GM18508 (cell line): ENCODE measurements at regions not wholly inside any gene's neighbourhood (a gene's known extent, or its start where the extent isn't known, plus 50 kb on each side); places are given as distances from the start of the nearest gene placed in this dataset.
"Not testable (repeated sequence)": the region's sequence is repeated elsewhere in the genome, so short reads cannot be mapped to it uniquely, and the experiment has no call there.

Source experiments
- ATAC-seq: cut with Tn5 transposase; IDR thresholded peaks from one replicate; pipeline ENCODE4 v1.9.1; 2021; ENCODE audit warnings: moderate number of reproducible peaks; ENCODE audit not compliant: insufficient read depth, unreplicated experiment

DNA sequence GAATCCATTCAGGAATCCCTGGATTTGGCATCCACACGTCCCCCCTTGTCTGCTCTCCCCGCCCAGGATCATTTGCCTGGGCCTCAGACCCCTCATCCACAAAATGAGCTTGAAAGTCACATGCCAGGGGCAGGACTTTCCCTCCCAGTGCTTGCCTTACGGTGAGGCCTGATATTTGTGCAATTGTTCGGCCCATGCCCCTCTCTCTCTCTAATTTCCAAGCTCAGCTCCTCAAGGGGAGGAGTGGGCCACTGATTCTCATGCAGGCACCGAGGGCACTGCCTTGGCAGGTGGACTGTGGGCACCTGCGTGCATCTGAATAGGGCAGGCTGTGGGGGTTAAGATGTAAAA, 267.2 kb upstream of the FOXF1 start:
- no peak for ATAC-seq

GRCh38 chr16:86243571-86244154, 266.7 kb upstream of the FOXF1 start:
- no peak for ATAC-seq

DNA sequence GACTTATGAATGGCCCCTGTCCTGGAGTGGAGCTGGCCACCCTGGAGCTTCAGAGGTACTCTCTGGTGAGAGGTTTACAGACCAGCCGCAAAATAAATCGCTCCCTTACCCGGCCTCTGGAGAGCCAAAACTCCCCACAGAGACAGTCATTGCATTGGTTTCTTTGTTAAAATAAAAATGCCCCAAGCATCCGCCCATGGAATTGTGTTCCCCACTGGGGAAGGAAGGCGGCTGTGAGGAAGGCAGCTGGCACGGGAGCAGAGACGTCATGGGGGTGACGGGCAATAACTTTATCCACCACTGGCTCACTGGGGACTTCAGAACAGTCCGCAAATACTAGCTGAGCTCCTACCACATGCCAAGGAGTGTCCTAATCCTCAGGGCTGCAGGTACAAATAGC, 266.2 kb upstream of the FOXF1 start:
- ATAC-seq: no peak

DNA sequence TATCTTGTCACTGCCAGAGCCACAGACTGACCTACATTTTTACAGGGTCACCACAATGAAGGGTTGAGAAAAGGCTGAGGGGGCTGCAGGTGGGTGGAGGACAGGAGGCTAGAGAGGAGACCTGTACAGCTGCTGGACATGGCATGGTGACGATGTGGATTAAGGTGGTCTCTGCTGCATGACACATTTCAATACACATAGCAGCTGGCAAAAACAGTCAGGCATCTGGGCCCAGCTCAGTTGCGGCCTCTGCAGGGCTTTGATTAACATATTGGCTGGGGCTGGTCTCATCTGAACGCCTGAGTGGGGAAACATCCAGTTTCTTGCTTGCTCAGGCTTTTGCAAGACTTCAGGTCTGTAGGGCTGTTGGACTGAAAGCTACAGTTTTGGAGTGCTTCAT, 265.4 kb upstream of the FOXF1 start:
- ATAC-seq: no peak

DNA sequence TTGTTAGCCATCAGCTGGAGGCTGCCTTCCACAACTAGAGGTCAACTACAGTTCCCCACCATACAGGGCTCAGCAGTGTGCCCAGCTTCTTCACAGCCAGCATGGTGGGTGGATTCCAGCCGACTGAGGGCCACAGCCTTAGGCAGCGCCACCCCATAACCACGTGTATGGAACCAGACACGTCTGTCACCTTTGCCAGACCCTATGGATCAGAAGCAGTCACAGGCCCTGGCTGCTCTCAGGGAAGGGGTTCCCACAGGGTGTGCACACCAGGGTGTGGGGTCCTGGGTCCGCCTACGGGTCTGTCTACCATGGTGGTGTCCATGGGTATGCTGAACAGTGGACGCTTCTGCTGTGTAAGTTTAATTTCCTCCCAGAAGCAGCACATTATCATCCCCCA, 265.0 kb upstream of the FOXF1 start:
- no peak for ATAC-seq

DNA sequence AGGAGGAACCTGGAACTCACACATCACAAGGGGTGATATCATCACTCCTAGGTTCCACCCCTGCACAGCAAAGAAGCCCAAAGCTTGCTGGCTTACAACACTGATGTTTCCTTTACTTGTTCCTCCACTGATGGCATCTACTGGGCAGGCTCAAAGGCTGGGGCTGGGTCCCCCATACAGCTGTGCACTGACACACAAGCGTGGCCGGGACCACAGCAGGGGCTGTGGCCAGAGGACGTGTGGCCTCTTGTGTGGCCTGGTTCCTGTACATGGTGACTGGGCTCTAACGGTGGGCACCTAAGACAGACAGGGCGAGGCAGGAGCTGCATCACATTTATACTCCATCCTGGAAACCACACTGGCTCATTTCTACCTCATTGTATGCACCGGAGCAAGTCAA, 264.4 kb upstream of the FOXF1 start:
- ATAC-seq: no peak

- ATAC-seq: no peak
These were observed 261.9 kb upstream of the FOXF1 start for GRCh38 chr16:86248310-86248905.

- no peak for ATAC-seq
These were observed 260.7 kb upstream of the FOXF1 start for GRCh38 chr16:86249631-86250030.

DNA sequence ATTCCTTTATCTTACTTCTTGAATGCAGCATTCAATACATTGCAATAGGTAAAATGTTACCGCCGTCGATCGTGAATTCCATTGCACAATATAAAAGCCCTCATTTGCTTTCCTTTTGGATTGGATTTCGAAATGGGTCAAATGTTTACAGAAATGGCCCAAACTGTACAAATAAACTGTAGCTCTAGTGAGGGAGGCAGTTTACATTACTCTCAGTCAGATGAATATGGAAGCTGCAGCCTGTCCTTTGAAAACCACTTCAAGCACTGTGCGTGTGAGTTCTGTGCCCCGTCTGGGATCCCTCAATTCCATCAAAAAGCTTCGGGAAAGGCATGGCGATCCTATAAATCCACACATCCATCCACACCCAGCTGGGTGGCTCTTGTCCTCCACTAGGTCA, 258.6 kb upstream of the FOXF1 start:
- no peak for ATAC-seq

- ATAC-seq: no peak
These were observed 257.7 kb upstream of the FOXF1 start for GRCh38 chr16:86252596-86252995.

DNA sequence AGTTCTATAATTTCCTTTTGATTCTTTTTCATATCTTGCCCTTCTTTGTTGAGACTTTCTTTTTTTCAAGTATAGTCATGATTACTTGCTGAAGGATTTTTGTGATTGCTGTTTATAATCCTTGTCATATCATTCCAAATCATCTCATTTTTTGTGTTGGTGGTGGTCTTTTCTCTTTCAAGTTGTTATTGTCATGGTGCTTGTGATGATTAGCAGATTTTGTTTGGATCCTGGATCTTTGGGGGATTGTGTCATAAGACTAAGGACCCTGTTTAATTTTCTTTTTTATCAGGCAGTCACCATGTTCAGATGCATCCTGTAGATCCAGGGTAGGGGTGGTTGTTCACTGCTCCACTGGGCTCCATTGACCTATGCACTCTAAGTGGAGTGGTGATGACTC, 254.4 kb upstream of the FOXF1 start:
- ATAC-seq: no peak

GRCh38 chr16:86256995-86257394, 253.3 kb upstream of the FOXF1 start:
- ATAC-seq: no peak

- no peak for ATAC-seq
These were observed 252.8 kb upstream of the FOXF1 start for GRCh38 chr16:86257546-86257945.

GRCh38 chr16:86258713-86259112, 251.6 kb upstream of the FOXF1 start:
- no peak for ATAC-seq

- no peak for ATAC-seq
These were observed 250.8 kb upstream of the FOXF1 start for GRCh38 chr16:86259499-86259898.

- no peak for ATAC-seq
These were observed 248.9 kb upstream of the FOXF1 start for GRCh38 chr16:86261379-86261778.

- not testable (repeated sequence) for ATAC-seq
These were observed 242.7 kb upstream of the FOXF1 start for GRCh38 chr16:86267657-86268056.

- ATAC-seq: no peak
These were observed 239.6 kb upstream of the FOXF1 start for GRCh38 chr16:86270696-86271095.

DNA sequence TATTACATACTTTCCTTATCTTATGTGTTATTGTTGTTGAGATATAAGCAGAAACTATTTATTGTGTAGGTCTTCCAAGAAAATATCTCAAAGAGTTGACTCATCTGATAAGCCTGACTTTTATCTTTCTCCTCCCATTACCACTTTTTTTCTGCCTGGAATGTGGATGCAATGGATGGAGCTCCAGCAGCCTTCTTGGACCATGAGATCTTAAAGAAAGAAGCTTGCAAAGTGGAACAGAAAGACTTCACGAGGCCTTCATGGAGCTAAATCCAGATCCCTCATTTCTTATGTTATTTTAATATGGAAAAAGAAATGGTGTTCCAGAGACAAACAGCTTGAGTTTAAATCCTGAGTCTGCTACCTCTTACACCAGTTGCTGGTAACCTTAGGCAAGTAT, 237.6 kb upstream of the FOXF1 start:
- no peak for ATAC-seq

DNA sequence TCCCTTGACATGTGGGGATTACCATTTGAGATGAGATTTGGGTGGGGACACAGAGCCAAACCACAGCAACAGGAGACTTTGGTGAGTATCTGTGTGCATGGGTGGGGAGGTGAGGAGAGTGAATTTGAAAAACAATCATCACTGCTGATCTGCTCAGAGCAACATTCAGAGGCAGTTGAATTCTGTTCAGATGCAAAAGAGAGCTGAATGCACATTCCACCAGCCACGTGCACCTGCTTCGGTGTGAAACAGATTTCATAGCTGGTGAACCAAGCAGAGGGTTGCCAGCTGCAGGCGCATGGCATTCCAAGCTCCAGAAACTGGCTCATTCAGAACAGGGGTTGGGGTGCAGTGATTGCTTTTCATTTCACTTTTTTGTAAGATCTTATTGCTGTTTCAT, 233.1 kb upstream of the FOXF1 start:
- ATAC-seq: no peak

GRCh38 chr16:86277859-86278258, 232.5 kb upstream of the FOXF1 start:
- not testable (repeated sequence) for ATAC-seq

DNA sequence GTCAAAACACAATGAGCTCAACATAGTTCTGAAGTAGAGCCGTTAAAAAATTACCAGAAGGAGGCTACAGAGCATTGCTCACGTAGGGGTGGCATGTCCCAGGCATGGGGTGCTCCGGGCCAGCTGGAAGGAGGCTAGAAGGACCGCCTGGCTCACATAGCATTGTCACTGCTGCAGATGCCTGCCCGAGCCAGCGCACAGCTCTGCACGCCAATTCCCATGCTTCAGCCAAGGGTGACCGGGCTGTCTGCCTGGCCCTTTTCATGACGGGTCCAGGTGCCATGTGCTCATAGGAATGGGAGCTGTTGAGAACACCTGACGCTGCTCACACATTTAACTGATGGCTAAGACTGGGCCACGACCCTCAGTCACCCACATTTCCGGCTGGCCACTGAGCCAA, 228.9 kb upstream of the FOXF1 start:
- no peak for ATAC-seq

DNA sequence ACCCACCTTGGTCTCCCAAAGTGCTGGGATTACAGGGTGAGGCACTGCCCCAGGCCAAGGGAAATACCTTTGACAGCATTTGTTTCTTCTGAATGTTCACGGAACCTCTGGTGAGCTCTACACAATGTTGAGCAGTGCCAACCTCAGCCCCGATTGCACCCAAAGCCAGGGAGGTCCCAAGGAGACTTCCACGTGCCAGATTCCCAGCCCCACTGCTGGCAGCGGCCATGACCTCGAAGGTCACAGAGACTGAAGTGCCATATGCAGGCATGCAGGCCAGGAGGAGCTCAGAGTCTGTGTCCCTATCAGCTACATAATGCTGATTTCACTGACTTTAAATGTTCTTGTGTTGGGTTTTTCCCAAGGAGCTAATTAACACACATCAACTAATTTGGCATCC, 226.4 kb upstream of the FOXF1 start:
- no peak for ATAC-seq
